Islet precursor cell (in vitro differentiated cells): ENCODE measurements at regions not wholly inside any gene's neighbourhood (a gene's known extent, or its start where the extent isn't known, plus 50 kb on each side); places are given as distances from the start of the nearest gene placed in this dataset.
"Not testable (repeated sequence)": the region's sequence is repeated elsewhere in the genome, so short reads cannot be mapped to it uniquely, and the experiment has no call there.

Source experiments
- DNase-seq: peaks from one replicate; pipeline ENCODE4 v3.0.0-alpha.2; 2018

DNA sequence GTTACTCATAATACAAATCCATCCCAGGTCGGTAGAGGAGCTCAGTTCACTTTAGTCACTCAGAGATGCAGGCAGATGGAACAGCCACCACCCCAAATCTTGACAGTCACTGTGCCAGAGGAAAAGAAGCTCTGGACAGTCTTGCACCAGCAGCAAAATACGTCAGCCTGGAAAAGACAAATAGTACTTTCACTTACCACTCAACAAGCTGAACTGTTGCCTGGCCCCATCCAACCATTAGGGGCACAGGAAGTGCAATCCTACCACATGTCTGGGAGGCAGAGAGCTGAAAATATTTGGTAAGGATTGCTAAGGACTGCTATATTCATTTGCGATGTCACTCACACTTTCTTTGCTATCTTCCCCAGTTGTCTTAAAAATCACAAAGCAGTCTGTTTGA, 239.1 kb upstream of the TOX3 start:
- DNase-seq, result no peak

GRCh38 chr16:52785653-52786052, 238.7 kb upstream of the TOX3 start:
- DNase-seq, result no peak

GRCh38 chr16:52783616-52784015, 236.7 kb upstream of the TOX3 start:
- no peak for DNase-seq

GRCh38 chr16:52781005-52781630, 234.2 kb upstream of the TOX3 start:
- DNase-seq, result no peak

GRCh38 chr16:52773026-52773425, 226.1 kb upstream of the TOX3 start:
- DNase-seq, result no peak

DNA sequence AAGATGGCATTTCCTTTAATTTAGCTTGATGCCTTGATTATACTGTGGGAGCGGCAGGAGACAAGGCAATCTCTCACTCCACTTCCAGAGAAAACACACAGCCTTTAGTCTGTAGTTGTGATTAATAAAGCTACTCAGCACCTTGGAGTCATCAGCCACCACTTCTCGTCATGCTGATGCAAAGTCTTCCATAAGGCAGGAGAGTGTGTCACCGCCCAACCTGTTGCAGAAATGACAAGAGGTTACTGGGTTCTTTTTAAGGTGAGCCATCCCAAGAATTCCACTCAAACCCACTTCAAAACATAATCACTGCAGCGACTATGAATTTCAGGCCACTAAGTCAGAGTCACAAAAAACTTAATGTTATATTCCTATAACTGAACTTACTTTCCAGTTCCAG, 223.9 kb upstream of the TOX3 start:
- DNase-seq, result no peak

GRCh38 chr16:52758473-52758855, 211.5 kb upstream of the TOX3 start:
- no peak for DNase-seq

- DNase-seq, result no peak
Measured at GRCh38 chr16:52757746-52758472, 211.0 kb upstream of the TOX3 start.

GRCh38 chr16:52756812-52757517, 210.0 kb upstream of the TOX3 start:
- DNase-seq, result no peak

DNA sequence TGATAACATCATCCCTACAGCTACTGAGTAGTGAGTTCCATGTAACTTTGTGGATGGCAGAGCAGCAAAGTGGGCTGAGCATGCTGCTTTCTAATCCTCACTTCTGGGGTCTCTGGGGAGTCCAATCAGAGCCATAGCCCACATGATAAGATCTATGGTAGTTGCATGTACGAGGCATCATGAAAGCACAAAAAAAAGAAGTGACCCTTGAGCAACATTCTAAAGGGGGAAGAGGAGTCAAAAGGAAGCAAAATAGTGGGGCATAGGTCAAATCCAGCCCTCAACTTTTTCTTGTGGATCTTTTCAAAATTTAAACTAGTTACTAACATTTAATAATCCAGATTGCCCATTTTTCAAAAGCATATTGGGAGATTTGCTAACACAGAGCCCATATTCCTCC, 208.5 kb upstream of the TOX3 start:
- DNase-seq, result no peak

- DNase-seq, result no peak
Measured at GRCh38 chr16:52751035-52751434, 204.1 kb upstream of the TOX3 start.

GRCh38 chr16:52748741-52749140, 201.8 kb upstream of the TOX3 start:
- DNase-seq, result no peak

- no peak for DNase-seq
Measured at GRCh38 chr16:52747088-52747595, 200.2 kb upstream of the TOX3 start.

DNA sequence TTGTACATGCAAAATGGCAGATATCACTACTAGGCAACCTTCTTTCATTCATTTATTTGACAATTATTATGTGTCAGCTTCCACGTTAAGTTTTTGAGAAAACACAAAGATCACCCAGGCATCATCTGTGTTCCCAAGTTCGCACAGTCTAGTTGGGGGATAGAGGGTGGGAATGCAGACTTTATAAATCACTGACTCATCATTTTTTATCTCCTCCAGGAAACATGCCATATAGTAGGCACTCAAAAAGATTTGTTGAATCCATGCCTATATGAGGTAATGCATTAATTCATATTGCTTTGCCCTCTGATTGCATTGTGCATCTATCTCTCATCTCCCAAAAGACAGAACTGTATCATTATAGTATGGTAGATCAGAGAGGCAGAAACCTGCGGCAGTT, 196.8 kb upstream of the TOX3 start:
- no peak for DNase-seq

- DNase-seq, result no peak
Measured at GRCh38 chr16:52742608-52743170, 195.7 kb upstream of the TOX3 start.

GRCh38 chr16:52742052-52742451, 195.1 kb upstream of the TOX3 start:
- DNase-seq, result no peak

- no peak for DNase-seq
Measured at GRCh38 chr16:52741351-52741750, 194.4 kb upstream of the TOX3 start.

- no peak for DNase-seq
Measured at GRCh38 chr16:52740766-52741165, 193.8 kb upstream of the TOX3 start.

DNA sequence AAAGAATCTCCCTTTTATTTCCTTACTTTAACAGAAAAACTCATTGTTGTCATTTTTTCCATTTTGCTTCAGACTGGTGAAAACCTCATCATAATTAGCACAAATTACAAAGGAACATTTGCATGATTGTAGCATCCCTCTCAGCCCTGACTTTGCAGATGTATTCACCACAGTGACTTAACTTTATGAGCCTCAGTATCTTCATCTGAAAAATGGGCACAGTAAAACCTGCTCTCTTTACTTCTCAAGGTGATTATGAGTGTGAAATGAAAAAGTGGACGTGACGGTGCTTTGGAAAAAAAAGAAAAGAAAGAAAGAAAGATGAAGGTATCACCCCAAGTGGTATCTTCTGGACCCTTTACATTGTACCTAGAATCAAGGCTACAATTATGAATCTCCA, 193.4 kb upstream of the TOX3 start:
- no peak for DNase-seq

DNA sequence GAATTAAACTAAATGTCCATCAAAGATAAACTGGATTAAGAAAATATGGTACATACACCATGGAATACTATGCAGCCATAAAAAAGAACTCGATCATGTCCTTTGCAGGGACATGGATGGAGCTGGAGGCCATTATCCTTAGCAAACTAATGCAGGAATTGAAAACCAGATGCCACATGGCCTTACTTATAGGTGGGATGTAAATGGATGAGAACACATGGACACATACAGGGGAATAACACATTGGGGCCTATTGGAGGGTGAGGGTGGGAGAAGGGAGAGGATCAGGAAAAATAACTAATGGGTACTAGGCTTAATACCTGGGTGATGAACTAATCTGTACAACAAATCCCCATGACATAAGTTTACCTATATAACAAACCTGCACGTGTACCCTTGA, 192.0 kb upstream of the TOX3 start:
- not testable (repeated sequence) for DNase-seq

DNA sequence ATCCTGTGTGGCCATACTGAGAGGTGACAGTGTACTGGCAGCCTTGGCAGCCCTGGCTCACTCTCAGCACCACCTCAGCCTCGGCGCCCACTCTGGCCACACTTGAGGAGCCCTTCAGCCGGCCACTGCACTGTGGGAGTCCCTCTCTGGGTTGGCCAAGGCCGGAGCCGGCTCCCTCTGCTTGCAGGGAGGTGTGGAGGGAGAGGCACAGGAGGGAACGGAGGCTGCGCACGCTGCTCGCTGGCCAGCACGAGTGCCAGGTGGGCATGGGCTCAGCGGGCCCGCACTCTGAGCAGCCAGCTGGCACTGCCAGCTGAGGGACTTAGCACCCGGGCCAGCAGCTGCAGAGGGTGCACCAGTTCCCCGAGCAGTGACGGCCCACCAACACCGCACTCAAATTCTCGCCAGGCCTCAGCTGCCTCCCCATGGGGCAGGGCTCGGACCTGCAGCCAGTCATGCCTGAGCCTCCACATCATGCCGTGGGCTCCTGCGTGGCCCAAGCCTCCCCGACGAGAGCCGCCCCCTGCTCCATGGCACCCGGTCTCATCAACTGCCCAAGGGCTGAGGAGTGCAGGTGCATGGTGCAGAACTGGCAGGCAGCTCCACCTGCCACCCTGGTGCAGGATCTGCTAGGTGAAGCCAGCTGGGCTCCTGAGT, 184.4 kb upstream of the TOX3 start:
- no peak for DNase-seq

DNA sequence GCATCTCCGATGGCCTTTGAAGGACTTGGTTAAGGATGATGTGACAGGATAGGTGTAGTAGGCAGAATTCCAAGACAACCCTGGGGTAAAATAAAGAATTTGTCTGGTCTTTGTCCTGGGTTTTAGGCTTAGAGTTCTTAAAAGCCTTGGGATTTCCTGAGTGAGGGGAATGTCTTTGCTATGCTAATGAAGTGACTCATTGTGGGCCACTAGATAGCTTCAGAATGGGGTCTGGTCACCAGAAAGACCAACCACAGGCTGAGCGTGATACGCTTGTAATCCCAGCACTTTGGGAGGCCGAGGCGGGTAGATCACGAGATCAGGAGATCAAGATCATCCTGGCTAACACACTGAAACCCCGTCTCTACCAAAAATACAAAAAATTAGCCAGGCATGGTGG, 182.8 kb upstream of the TOX3 start:
- no peak for DNase-seq

- DNase-seq, result no peak
Measured at GRCh38 chr16:52727849-52728248, 180.9 kb upstream of the TOX3 start.
